Neural crest cell (in vitro differentiated cells): ENCODE measurements at regions not wholly inside any gene's neighbourhood (a gene's known extent, or its start where the extent isn't known, plus 50 kb on each side); places are given as distances from the start of the nearest gene placed in this dataset.

Experiments
- DNase-seq: peaks from one replicate; pipeline ENCODE4 v3.0.0; 2021; ENCODE audit warnings: low read depth, mixed read lengths, low spot score
- H3K27ac Mint-ChIP-seq: one replicate; pipeline ENCODE4 v1.8.0; 2021; ENCODE audit warnings: mild to moderate bottlenecking, mixed read lengths; ENCODE audit not compliant: unreplicated experiment
- H3K27me3 Mint-ChIP-seq: 2 replicates; pipeline ENCODE4 v1.8.0; 2021; ENCODE audit warnings: low read depth, mild to moderate bottlenecking, mixed read lengths
- H3K36me3 Mint-ChIP-seq: 2 replicates; pipeline ENCODE4 v1.8.0; 2021; ENCODE audit warnings: low read depth, mild to moderate bottlenecking, mixed read lengths
- H3K4me1 Mint-ChIP-seq: 2 replicates; pipeline ENCODE4 v1.8.0; 2021; ENCODE audit warnings: mixed read lengths
- H3K4me3 Mint-ChIP-seq: one replicate; pipeline ENCODE4 v1.8.0; 2021; ENCODE audit warnings: mild to moderate bottlenecking, mixed read lengths
- H3K9me3 Mint-ChIP-seq: 2 replicates; pipeline ENCODE4 v1.8.0; 2021; ENCODE audit warnings: mixed read lengths
- CTCF ChIP-seq: fragments of 200-600 bp; sonication (generic); conservative IDR thresholded peaks from 2 replicates; pipeline ENCODE4 v1.5.0; 2021; ENCODE audit warnings: antibody characterized with exemption, mild to moderate bottlenecking

GRCh38 chr3:67301556-67301955 lies 303.4 kb downstream of the KBTBD8 start:
- no peak for DNase-seq
- H3K27ac Mint-ChIP-seq = no peak overlapping the region
- H3K4me3 Mint-ChIP-seq = no peak overlapping the region
- TF ChIP-seq CTCF = no peak
- H3K4me1 Mint-ChIP-seq = peaks cover 21% of the 10 kb centered on the region
- H3K27me3 Mint-ChIP-seq = no peaks in the 10 kb centered on the region
- H3K9me3 Mint-ChIP-seq = peaks cover 3% of the 10 kb centered on the region
- H3K36me3 Mint-ChIP-seq = no peaks in the 10 kb centered on the region

- TF ChIP-seq CTCF = no peak
- no peaks in the 10 kb centered on the region for H3K27me3 Mint-ChIP-seq
- H3K4me1 Mint-ChIP-seq = peaks cover 21% of the 10 kb centered on the region
- no peak overlapping the region for H3K4me3 Mint-ChIP-seq
- DNase-seq = no peak
- H3K27ac Mint-ChIP-seq = no peak overlapping the region
- H3K9me3 Mint-ChIP-seq = peaks cover 3% of the 10 kb centered on the region
- no peaks in the 10 kb centered on the region for H3K36me3 Mint-ChIP-seq
Measured at GRCh38 chr3:67302489-67302888, 304.4 kb downstream of the KBTBD8 start.

- no peak for TF ChIP-seq CTCF
- peaks cover 3% of the 10 kb centered on the region for H3K9me3 Mint-ChIP-seq
- no peak overlapping the region for H3K27ac Mint-ChIP-seq
- H3K27me3 Mint-ChIP-seq = no peaks in the 10 kb centered on the region
- DNase-seq = no peak
- H3K36me3 Mint-ChIP-seq = no peaks in the 10 kb centered on the region
- no peak overlapping the region for H3K4me3 Mint-ChIP-seq
- peaks cover 21% of the 10 kb centered on the region for H3K4me1 Mint-ChIP-seq
Measured at GRCh38 chr3:67305160-67305559, 307.1 kb downstream of the KBTBD8 start.

GRCh38 chr3:67305922-67306321 lies 307.8 kb downstream of the KBTBD8 start:
- no peak overlapping the region for H3K27ac Mint-ChIP-seq
- H3K4me3 Mint-ChIP-seq = no peak overlapping the region
- peaks cover 3% of the 10 kb centered on the region for H3K9me3 Mint-ChIP-seq
- DNase-seq = no peak
- peaks cover 21% of the 10 kb centered on the region for H3K4me1 Mint-ChIP-seq
- H3K36me3 Mint-ChIP-seq = no peaks in the 10 kb centered on the region
- TF ChIP-seq CTCF = no peak
- no peaks in the 10 kb centered on the region for H3K27me3 Mint-ChIP-seq

- Mint-ChIP-seq H3K4me3 (no peak overlapping the region), H3K36me3 (no peaks in the 10 kb centered on the region), H3K27ac (no peak overlapping the region), H3K27me3 (no peaks in the 10 kb centered on the region), H3K9me3 (no peaks in the 10 kb centered on the region), H3K4me1 (no peaks in the 10 kb centered on the region)
- no peak for DNase-seq
- no peak for TF ChIP-seq CTCF
Measured at GRCh38 chr3:67311440-67311839, 313.3 kb downstream of the KBTBD8 start.

- no peak overlapping the region for H3K27ac Mint-ChIP-seq
- TF ChIP-seq CTCF = no peak
- H3K4me1 Mint-ChIP-seq = no peaks in the 10 kb centered on the region
- H3K4me3 Mint-ChIP-seq = no peak overlapping the region
- no peaks in the 10 kb centered on the region for H3K36me3 Mint-ChIP-seq
- DNase-seq = no peak
- no peaks in the 10 kb centered on the region for H3K27me3 Mint-ChIP-seq
- no peaks in the 10 kb centered on the region for H3K9me3 Mint-ChIP-seq
Measured at GRCh38 chr3:67312155-67312554, 314.0 kb downstream of the KBTBD8 start.
